K562 (cell line): ENCODE measurements at regions not wholly inside any gene's neighbourhood (a gene's known extent, or its start where the extent isn't known, plus 50 kb on each side); places are given as distances from the start of the nearest gene placed in this dataset.

Source experiments
- ATAC-seq: fragments of 200-7000 bp; cut with Tn5 transposase; 3 replicates; pipeline ENCODE4 v1.9.1; 2020; ENCODE audit warnings: moderate library complexity
- BruUV-seq: library from RNA; stranded (reverse); fragments of 400-500 nt; replicated peaks from 2 replicates; lab custom pipeline; 2021; lab: Mats Ljungman, UMichigan
- CTCF ChIA-PET: fragments of 300-600 bp; formaldehyde crosslinking; extraction: SDS; loops from one replicate; lab custom pipeline; 2021; ENCODE audit warnings: low intra/inter-chr PET ratio; lab: Yijun Ruan, JAX
- POLR2A ChIA-PET: fragments of 300-600, 350-650 bp; sonication (Branson Sonifier 250); formaldehyde crosslinking; extraction: SDS; loops from one replicate; lab custom pipeline; 2021; ENCODE audit warnings: antibody characterized with exemption, inconsistent platforms; lab: Yijun Ruan, JAX
- DNase-seq, 4 experiments: peaks; one replicate each; pipeline versions ENCODE4 v3.0.0 to v3.0.0-alpha.2; 2011 to 2018; ENCODE audit warnings: low spot score in 3 of 4, mixed read lengths in 3 of 4; ENCODE audit errors: extremely low read depth in 1 of 4
- FAIRE-seq: peaks from 2 replicates; lab custom pipeline; 2011; peaks lifted over from hg19 to GRCh38; lab: Jason Lieb, UNC
- H2AFZ ChIP-seq: 2 replicates; pipeline ENCODE4 v1.6.0; 2011; ENCODE audit warnings: low read depth, low read length, control low read depth, inconsistent platforms
- H3K27ac ChIP-seq: fragments of 200-600 bp; 3 replicates; pipeline ENCODE4 v1.8.0; 2011; ENCODE audit warnings: low read depth, mild to moderate bottlenecking, control low read depth, inconsistent platforms, low read length, moderate library complexity, mixed read lengths; ENCODE audit errors: extremely low read depth
- H3K27me3 ChIP-seq, 2 experiments: fragments of 300-600 bp in 1 of 2; 2 replicates in 1 of 2; 3 replicates in 1 of 2; pipeline versions ENCODE4 v1.6.0 to v1.8.0; 2011; ENCODE audit warnings: inconsistent platforms in 2 of 2, low read length in 2 of 2, mild to moderate bottlenecking in 1 of 2, mixed read lengths in 1 of 2, moderate library complexity in 1 of 2; ENCODE audit not compliant: control insufficient read depth in 2 of 2, insufficient read depth in 2 of 2
- H3K36me3 ChIP-seq: fragments of 300-600 bp; 3 replicates; pipeline ENCODE4 v1.8.0; 2011; ENCODE audit warnings: mild to moderate bottlenecking, low read length, inconsistent platforms; ENCODE audit not compliant: control insufficient read depth, insufficient read depth
- H3K4me1 ChIP-seq, 2 experiments: fragments of 200-600 bp in 1 of 2; replicated peaks in 1 of 2; 2 replicates in 1 of 2; 3 replicates in 1 of 2; pipeline versions ENCODE4 v1.5.1 to v1.8.0; 2011; ENCODE audit warnings: inconsistent platforms in 2 of 2, low read length in 2 of 2, mild to moderate bottlenecking in 1 of 2, mixed read lengths in 1 of 2, moderate library complexity in 1 of 2; ENCODE audit not compliant: control insufficient read depth in 2 of 2, insufficient read depth in 2 of 2
- H3K4me2 ChIP-seq: 2 replicates; pipeline ENCODE4 v1.6.1; 2011; ENCODE audit warnings: low read length, control low read depth, inconsistent platforms, mixed read lengths; ENCODE audit not compliant: insufficient read depth
- H3K4me3 ChIP-seq: fragments of 200-600 bp; sonication (generic), shearing (Covaris generic); 2 replicates; pipeline ENCODE4 v1.5.1; 2016; ENCODE audit warnings: control low read depth, inconsistent platforms
- H3K79me2 ChIP-seq: fragments of 200-600 bp; 3 replicates; pipeline ENCODE4 v1.8.0; 2011; ENCODE audit warnings: low read length, inconsistent platforms; ENCODE audit not compliant: control insufficient read depth, insufficient read depth
- H3K9ac ChIP-seq, 2 experiments: 2 replicates each; pipeline versions ENCODE4 v1.6.0 to v1.6.1; 2011; ENCODE audit warnings: low read depth in 2 of 2, low read length in 2 of 2, control low read depth in 1 of 2, inconsistent platforms in 1 of 2, mild to moderate bottlenecking in 1 of 2, mixed read lengths in 1 of 2; ENCODE audit not compliant: insufficient read depth in 1 of 2
- H3K9me1 ChIP-seq: one replicate; pipeline ENCODE4 v1.6.0; 2011; ENCODE audit warnings: inconsistent platforms, mild to moderate bottlenecking, low read length, moderate library complexity; ENCODE audit not compliant: control insufficient read depth, insufficient read depth
- H3K9me3 ChIP-seq: replicated peaks from 2 replicates; pipeline ENCODE4 v1.5.1; 2011; ENCODE audit warnings: low read depth, low read length, inconsistent platforms; ENCODE audit not compliant: control insufficient read depth, insufficient read depth
- H4K20me1 ChIP-seq: replicated peaks from 2 replicates; pipeline ENCODE4 v1.6.1; 2011; ENCODE audit warnings: low read length, inconsistent platforms, mixed read lengths; ENCODE audit not compliant: control insufficient read depth, insufficient read depth
- BRF2 ChIP-seq: IDR thresholded peaks from 3 replicates; pipeline ENCODE4 v1.6.1; 2011; ENCODE audit warnings: borderline replicate concordance, mild to moderate bottlenecking; ENCODE audit not compliant: insufficient read length, insufficient read depth
- MCM3 ChIP-seq: fragments of 450-650 bp; IDR thresholded peaks from 2 replicates; pipeline ENCODE4 v1.6.1; 2016
- NELFE ChIP-seq: IDR thresholded peaks from 2 replicates; pipeline ENCODE4 v1.6.1; 2011; ENCODE audit warnings: mild to moderate bottlenecking; ENCODE audit not compliant: insufficient read depth, insufficient read length
- NEUROD1 ChIP-seq: fragments of 150-350 bp; IDR thresholded peaks from 2 replicates; pipeline ENCODE4 v1.6.1; 2014; ENCODE audit warnings: borderline replicate concordance, low read length, low read depth; ENCODE audit not compliant: partially characterized antibody
- PRPF4 ChIP-seq: fragments of 200-400 bp; formaldehyde crosslinking; IDR thresholded peaks from one replicate; pipeline ENCODE4 v1.6.1; 2017; ENCODE audit warnings: low read length, low read depth, mild to moderate bottlenecking; ENCODE audit not compliant: insufficient read depth, poor library complexity, severe bottlenecking
- SNIP1 ChIP-seq: fragments of 450-650 bp; IDR thresholded peaks from 2 replicates; pipeline ENCODE4 v1.7.1; 2017; ENCODE audit warnings: low read depth, mild to moderate bottlenecking
- SPI1 ChIP-seq: IDR thresholded peaks from 2 replicates; pipeline ENCODE4 v1.6.1; 2011; ENCODE audit warnings: low read depth, low read length, control low read depth, borderline replicate concordance
- ZKSCAN8 ChIP-seq: fragments of 200-800 bp; sonication (Bioruptor generic); IDR thresholded peaks from 2 replicates; pipeline ENCODE4 v1.6.1; 2016; ENCODE audit warnings: missing genetic modification characterization, missing compliant biosample characterization
- ZNF707 ChIP-seq: fragments of 250-450 bp; sonication (Bioruptor Pico); conservative IDR thresholded peaks from 2 replicates; pipeline ENCODE4 v1.8.0; 2022; ENCODE audit warnings: inconsistent platforms, mild to moderate bottlenecking, moderate library complexity
- WGBS: fragments of 100-300 bp; shearing (Covaris generic); methylation state at CpG from one replicate; pipeline ENCODE4 v1.1.6; 2016; ENCODE audit warnings: low coverage, mixed read lengths; ENCODE audit not compliant: insufficient coverage; ENCODE audit errors: missing lambda C conversion rate; 5-methylcytosine and 5-hydroxymethylcytosine counted together
- in situ Hi-C: fragments of 300-500 bp; cut with MboI; formaldehyde crosslinking; loops from 4 replicates; pipeline ENCODE4 v1.15.0; 2018; ENCODE audit warnings: inconsistent platforms, mixed read lengths
- intact Hi-C: fragments of 100-400 bp; cut with micrococcal nuclease; formaldehyde crosslinking; loops from 2 replicates; pipeline ENCODE4 v1.14.2; 2022

GRCh38 chr4:162645381-162645780 lies 481.6 kb upstream of the FSTL5 start:
- FAIRE-seq (no peak), ATAC-seq (no peak), DNase-seq (no peak)
- in situ Hi-C loops (no loop called here), intact Hi-C loops (no loop called here)
- ChIA-PET CTCF (no interaction called here), POLR2A (no interaction called here)
- TF ChIP-seq ZNF707 (CRISPR knock-in tag) (no peak), NEUROD1 (no peak), PRPF4 (no peak), NELFE (no peak), SNIP1 (no peak)
- H3K9me1 ChIP-seq = no peaks in the 10 kb centered on the region
- no peak overlapping the region for H3K27ac ChIP-seq
- no peak overlapping the region for H3K4me2 ChIP-seq
- no peaks in the 10 kb centered on the region for H3K27me3 ChIP-seq
- no peaks in the 10 kb centered on the region for H4K20me1 ChIP-seq
- no peaks in the 10 kb centered on the region for H3K4me1 ChIP-seq
- H3K4me3 ChIP-seq = no peak overlapping the region
- H3K36me3 ChIP-seq = no peaks in the 10 kb centered on the region
- no peak overlapping the region for H3K9ac ChIP-seq
- no peak overlapping the region for H2AFZ ChIP-seq
- WGBS = 0% methylated on average over 3 of the region's 4 CpGs
- no peaks in the 10 kb centered on the region for H3K79me2 ChIP-seq
- no TSS peak for BruUV-seq
- H3K9me3 ChIP-seq = no peaks in the 10 kb centered on the region

GRCh38 chr4:162644346-162644745 lies 480.5 kb upstream of the FSTL5 start:
- no peaks in the 10 kb centered on the region for H3K4me1 ChIP-seq
- H3K79me2 ChIP-seq = no peaks in the 10 kb centered on the region
- 0% methylated on average over 1 of the region's 1 CpG for WGBS
- H3K4me3 ChIP-seq = no peak overlapping the region
- H3K4me2 ChIP-seq = no peak overlapping the region
- CTCF ChIA-PET = no interaction called here
- H3K27me3 ChIP-seq = no peaks in the 10 kb centered on the region
- ATAC-seq (no peak), DNase-seq (no peak), FAIRE-seq (no peak)
- H3K9me1 ChIP-seq = no peaks in the 10 kb centered on the region
- H3K9me3 ChIP-seq = no peaks in the 10 kb centered on the region
- H4K20me1 ChIP-seq = no peaks in the 10 kb centered on the region
- H3K9ac ChIP-seq = no peak overlapping the region
- in situ Hi-C loops = no loop called here
- no peak overlapping the region for H2AFZ ChIP-seq
- intact Hi-C loops = no loop called here
- TF ChIP-seq ZKSCAN8 = no peak
- no peak for TF ChIP-seq BRF2
- TF ChIP-seq SPI1 = no peak
- TF ChIP-seq MCM3 = no peak
- H3K36me3 ChIP-seq = no peaks in the 10 kb centered on the region
- no TSS peak for BruUV-seq
- H3K27ac ChIP-seq = no peak overlapping the region
- POLR2A ChIA-PET = no interaction called here
